Endothelial cell (in vitro differentiated cells): ENCODE measurements at regions not wholly inside any gene's neighbourhood (a gene's known extent, or its start where the extent isn't known, plus 50 kb on each side); places are given as distances from the start of the nearest gene placed in this dataset.

Source experiments
- DNase-seq: peaks from one replicate; pipeline ENCODE4 v3.0.0; 2021; ENCODE audit warnings: low spot score
- H3K27ac Mint-ChIP-seq: one replicate; pipeline ENCODE4 v1.8.0; 2021; ENCODE audit warnings: mixed read lengths, inconsistent platforms; ENCODE audit not compliant: unreplicated experiment
- H3K27me3 Mint-ChIP-seq: one replicate; pipeline ENCODE4 v1.8.0; 2021; ENCODE audit warnings: mild to moderate bottlenecking, moderate library complexity, mixed read lengths, inconsistent platforms; ENCODE audit not compliant: unreplicated experiment
- H3K36me3 Mint-ChIP-seq: one replicate; pipeline ENCODE4 v1.8.0; 2021; ENCODE audit warnings: mild to moderate bottlenecking, low read depth, mixed read lengths, inconsistent platforms; ENCODE audit not compliant: unreplicated experiment
- H3K4me1 Mint-ChIP-seq: one replicate; pipeline ENCODE4 v1.8.0; 2021; ENCODE audit warnings: mild to moderate bottlenecking, mixed read lengths, inconsistent platforms; ENCODE audit not compliant: unreplicated experiment
- H3K4me3 Mint-ChIP-seq: one replicate; pipeline ENCODE4 v1.8.0; 2021; ENCODE audit warnings: mild to moderate bottlenecking, mixed read lengths, inconsistent platforms; ENCODE audit not compliant: unreplicated experiment
- H3K9me3 Mint-ChIP-seq: one replicate; pipeline ENCODE4 v1.8.0; 2021; ENCODE audit warnings: mixed read lengths, inconsistent platforms; ENCODE audit not compliant: unreplicated experiment
- TF ChIP-seq, protein P1 (sequence below): fragments of 200-600 bp; sonication (generic); IDR thresholded peaks from one replicate; pipeline ENCODE4 v1.5.0; 2021; ENCODE audit warnings: antibody characterized with exemption; ENCODE audit not compliant: unreplicated experiment

DNA sequence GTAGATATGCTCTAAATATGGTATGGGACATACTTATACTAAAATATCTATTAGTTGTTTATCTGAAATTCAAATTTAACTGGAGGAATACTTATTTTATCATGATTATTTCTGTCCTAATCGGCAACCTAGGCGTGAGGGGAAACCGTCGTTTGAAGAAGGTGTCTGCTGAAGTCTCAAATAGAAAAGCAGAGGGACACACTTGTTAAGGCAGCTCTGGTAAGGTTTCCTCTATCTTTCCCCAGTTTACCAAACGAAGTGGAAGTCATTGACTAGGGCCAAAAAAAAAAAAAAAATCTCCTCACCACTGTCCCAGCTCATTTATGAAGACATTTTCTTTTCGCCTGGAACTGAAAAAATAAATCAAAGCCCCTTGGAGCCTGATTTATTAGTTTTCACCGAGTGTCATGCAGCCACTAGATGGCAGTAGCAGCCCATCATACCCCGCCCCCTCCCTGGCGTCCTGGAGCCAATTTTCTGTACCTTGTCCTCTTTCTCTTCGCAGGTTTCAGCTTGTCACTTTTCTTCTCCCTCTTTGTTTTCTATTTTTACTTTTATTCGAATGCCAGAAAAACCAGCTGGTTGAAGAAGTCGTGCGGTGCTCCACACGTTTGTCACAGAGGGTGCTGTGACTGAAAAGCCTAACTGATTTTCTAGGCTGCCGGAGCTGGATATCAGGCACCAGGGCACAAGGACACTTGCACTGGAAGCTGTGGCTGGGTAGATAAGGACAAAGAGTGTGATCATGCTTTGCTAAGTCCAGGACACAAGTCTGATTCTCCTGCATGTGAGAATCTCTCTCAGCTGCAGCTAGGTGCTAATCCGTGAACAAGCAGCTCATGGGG is 238.7 kb downstream of the ZPLD1 start:
- peak; percentile 82 for DNase-seq
- Mint-ChIP-seq H3K4me1 (peaks cover 2% of the 10 kb centered on the region), H3K36me3 (no peaks in the 10 kb centered on the region), H3K27me3 (no peaks in the 10 kb centered on the region), H3K4me3 (peak overlapping the region; percentile 83), H3K27ac (no peak overlapping the region), H3K9me3 (no peaks in the 10 kb centered on the region)
- TF ChIP-seq, protein P1, sequence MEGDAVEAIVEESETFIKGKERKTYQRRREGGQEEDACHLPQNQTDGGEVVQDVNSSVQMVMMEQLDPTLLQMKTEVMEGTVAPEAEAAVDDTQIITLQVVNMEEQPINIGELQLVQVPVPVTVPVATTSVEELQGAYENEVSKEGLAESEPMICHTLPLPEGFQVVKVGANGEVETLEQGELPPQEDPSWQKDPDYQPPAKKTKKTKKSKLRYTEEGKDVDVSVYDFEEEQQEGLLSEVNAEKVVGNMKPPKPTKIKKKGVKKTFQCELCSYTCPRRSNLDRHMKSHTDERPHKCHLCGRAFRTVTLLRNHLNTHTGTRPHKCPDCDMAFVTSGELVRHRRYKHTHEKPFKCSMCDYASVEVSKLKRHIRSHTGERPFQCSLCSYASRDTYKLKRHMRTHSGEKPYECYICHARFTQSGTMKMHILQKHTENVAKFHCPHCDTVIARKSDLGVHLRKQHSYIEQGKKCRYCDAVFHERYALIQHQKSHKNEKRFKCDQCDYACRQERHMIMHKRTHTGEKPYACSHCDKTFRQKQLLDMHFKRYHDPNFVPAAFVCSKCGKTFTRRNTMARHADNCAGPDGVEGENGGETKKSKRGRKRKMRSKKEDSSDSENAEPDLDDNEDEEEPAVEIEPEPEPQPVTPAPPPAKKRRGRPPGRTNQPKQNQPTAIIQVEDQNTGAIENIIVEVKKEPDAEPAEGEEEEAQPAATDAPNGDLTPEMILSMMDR, result peak; percentile 88

DNA sequence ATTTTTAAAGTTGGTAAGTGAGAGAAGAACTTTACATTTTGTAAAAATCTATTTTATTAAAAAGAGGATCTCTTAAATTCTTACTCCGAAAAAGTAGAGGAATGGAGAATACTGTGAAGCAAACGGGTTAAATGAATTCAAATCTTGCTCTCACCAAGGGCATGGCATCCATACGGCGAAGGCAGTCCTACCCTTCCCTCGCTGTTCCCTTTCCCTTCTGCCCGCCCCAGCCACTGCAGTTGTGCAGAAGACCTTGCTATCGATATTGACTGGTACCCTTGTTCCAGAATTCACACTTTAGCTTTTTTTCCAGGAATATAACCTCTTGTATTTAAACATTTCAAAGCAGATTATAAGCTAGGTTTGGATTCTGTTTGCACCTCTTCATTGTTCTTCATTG is 239.5 kb downstream of the ZPLD1 start:
- TF ChIP-seq, protein P1, result no peak
- Mint-ChIP-seq H3K9me3 (no peaks in the 10 kb centered on the region), H3K36me3 (no peaks in the 10 kb centered on the region), H3K4me3 (no peak overlapping the region), H3K4me1 (peaks cover 3% of the 10 kb centered on the region), H3K27me3 (no peaks in the 10 kb centered on the region), H3K27ac (no peak overlapping the region)
- no peak for DNase-seq

DNA sequence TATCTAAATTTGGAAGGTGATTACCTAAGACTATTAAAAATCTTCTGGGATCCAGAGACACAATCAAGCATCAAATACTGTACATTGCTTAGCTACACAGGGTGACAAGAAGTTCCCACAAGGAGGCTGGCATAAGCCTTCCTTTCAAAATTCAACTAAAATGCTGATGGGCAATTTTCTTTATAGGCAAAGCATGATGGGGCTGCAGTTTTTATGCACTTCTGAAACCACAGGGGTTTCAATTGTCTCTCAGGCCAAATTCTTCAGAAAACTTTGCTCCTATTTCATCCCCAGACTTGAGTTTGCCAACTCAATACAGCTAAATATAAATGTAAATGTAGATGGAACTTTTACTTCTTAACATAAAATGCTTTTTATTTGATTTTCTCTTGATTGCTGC is 241.6 kb downstream of the ZPLD1 start:
- TF ChIP-seq, protein P1, result no peak
- Mint-ChIP-seq H3K27ac (no peak overlapping the region), H3K4me3 (no peak overlapping the region), H3K36me3 (no peaks in the 10 kb centered on the region), H3K9me3 (no peaks in the 10 kb centered on the region), H3K4me1 (peaks cover 3% of the 10 kb centered on the region), H3K27me3 (no peaks in the 10 kb centered on the region)
- no peak for DNase-seq

DNA sequence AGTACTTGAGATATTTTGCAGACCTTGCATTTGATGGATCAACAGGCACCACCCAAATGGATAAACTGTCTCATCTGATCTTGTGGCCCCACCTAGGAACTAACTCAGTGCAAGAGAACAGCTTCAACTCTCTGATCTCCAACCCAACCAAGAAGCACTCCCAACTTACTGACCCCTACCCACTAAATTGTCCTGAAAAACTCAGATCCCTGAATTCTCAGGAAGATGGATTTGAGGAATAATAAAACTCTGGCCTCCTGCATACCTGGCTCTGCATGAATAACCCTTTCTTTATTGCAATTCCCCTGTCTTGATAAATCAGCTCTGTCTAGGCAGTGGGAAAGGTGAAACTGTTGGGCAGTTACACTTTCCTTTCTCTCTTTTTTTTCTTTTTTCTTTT is 247.9 kb downstream of the ZPLD1 start:
- no peaks in the 10 kb centered on the region for H3K36me3 Mint-ChIP-seq
- no peaks in the 10 kb centered on the region for H3K27me3 Mint-ChIP-seq
- H3K27ac Mint-ChIP-seq, result no peak overlapping the region
- peaks cover 3% of the 10 kb centered on the region for H3K4me1 Mint-ChIP-seq
- H3K9me3 Mint-ChIP-seq, result no peaks in the 10 kb centered on the region
- DNase-seq, result no peak
- TF ChIP-seq, protein P1, result no peak
- no peak overlapping the region for H3K4me3 Mint-ChIP-seq

DNA sequence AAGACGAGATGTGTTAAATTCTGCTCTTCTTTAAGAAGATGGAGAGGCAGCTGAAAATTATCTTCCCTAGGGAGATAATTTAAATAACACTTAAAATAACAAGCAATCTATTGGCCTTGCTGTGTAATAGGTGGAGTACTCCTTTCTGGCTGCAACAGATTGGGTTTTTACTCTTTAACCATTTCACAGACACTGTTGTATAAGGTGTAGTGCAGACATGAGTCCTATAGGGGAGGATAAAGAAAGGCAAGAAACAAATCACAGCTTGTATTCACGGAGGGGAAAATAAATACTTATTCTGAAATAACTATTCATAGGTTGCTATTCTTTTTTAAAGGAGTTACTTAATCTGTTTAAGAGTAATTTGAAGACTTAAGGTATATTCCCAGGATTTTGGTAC is 252.0 kb downstream of the ZPLD1 start:
- Mint-ChIP-seq H3K27ac (no peak overlapping the region), H3K36me3 (no peaks in the 10 kb centered on the region)

More for the DNA sequence above, 252.0 kb downstream of the ZPLD1 start:
- no peak overlapping the region for H3K4me3 Mint-ChIP-seq
- H3K27me3 Mint-ChIP-seq, result no peaks in the 10 kb centered on the region
- H3K4me1 Mint-ChIP-seq, result no peaks in the 10 kb centered on the region
- TF ChIP-seq, protein P1, result no peak
- DNase-seq, result no peak
- no peaks in the 10 kb centered on the region for H3K9me3 Mint-ChIP-seq
